K562 (cell line): ENCODE measurements at regions not wholly inside any gene's neighbourhood (a gene's known extent, or its start where the extent isn't known, plus 50 kb on each side); places are given as distances from the start of the nearest gene placed in this dataset.

ENCODE experiments used
- ATAC-seq: fragments of 200-7000 bp; cut with Tn5 transposase; 3 replicates; pipeline ENCODE4 v1.9.1; 2020; ENCODE audit warnings: moderate library complexity
- BruUV-seq: library from RNA; stranded (reverse); fragments of 400-500 nt; replicated peaks from 2 replicates; lab custom pipeline; 2021; lab: Mats Ljungman, UMichigan
- CTCF ChIA-PET: fragments of 300-600 bp; formaldehyde crosslinking; extraction: SDS; loops from one replicate; lab custom pipeline; 2021; ENCODE audit warnings: low intra/inter-chr PET ratio; lab: Yijun Ruan, JAX
- POLR2A ChIA-PET: fragments of 300-600, 350-650 bp; sonication (Branson Sonifier 250); formaldehyde crosslinking; extraction: SDS; loops from one replicate; lab custom pipeline; 2021; ENCODE audit warnings: antibody characterized with exemption, inconsistent platforms; lab: Yijun Ruan, JAX
- DNase-seq, 4 experiments: peaks; one replicate each; pipeline versions ENCODE4 v3.0.0 to v3.0.0-alpha.2; 2011 to 2018; ENCODE audit warnings: low spot score in 3 of 4, mixed read lengths in 3 of 4; ENCODE audit errors: extremely low read depth in 1 of 4
- FAIRE-seq: peaks from 2 replicates; lab custom pipeline; 2011; peaks lifted over from hg19 to GRCh38; lab: Jason Lieb, UNC
- H2AFZ ChIP-seq: 2 replicates; pipeline ENCODE4 v1.6.0; 2011; ENCODE audit warnings: low read depth, low read length, control low read depth, inconsistent platforms
- H3K27ac ChIP-seq: fragments of 200-600 bp; 3 replicates; pipeline ENCODE4 v1.8.0; 2011; ENCODE audit warnings: low read depth, mild to moderate bottlenecking, control low read depth, inconsistent platforms, low read length, moderate library complexity, mixed read lengths; ENCODE audit errors: extremely low read depth
- H3K27me3 ChIP-seq, 2 experiments: fragments of 300-600 bp in 1 of 2; 2 replicates in 1 of 2; 3 replicates in 1 of 2; pipeline versions ENCODE4 v1.6.0 to v1.8.0; 2011; ENCODE audit warnings: inconsistent platforms in 2 of 2, low read length in 2 of 2, mild to moderate bottlenecking in 1 of 2, mixed read lengths in 1 of 2, moderate library complexity in 1 of 2; ENCODE audit not compliant: control insufficient read depth in 2 of 2, insufficient read depth in 2 of 2
- H3K36me3 ChIP-seq: fragments of 300-600 bp; 3 replicates; pipeline ENCODE4 v1.8.0; 2011; ENCODE audit warnings: mild to moderate bottlenecking, low read length, inconsistent platforms; ENCODE audit not compliant: control insufficient read depth, insufficient read depth
- H3K4me1 ChIP-seq, 2 experiments: fragments of 200-600 bp in 1 of 2; replicated peaks in 1 of 2; 2 replicates in 1 of 2; 3 replicates in 1 of 2; pipeline versions ENCODE4 v1.5.1 to v1.8.0; 2011; ENCODE audit warnings: inconsistent platforms in 2 of 2, low read length in 2 of 2, mild to moderate bottlenecking in 1 of 2, mixed read lengths in 1 of 2, moderate library complexity in 1 of 2; ENCODE audit not compliant: control insufficient read depth in 2 of 2, insufficient read depth in 2 of 2
- H3K4me2 ChIP-seq: 2 replicates; pipeline ENCODE4 v1.6.1; 2011; ENCODE audit warnings: low read length, control low read depth, inconsistent platforms, mixed read lengths; ENCODE audit not compliant: insufficient read depth
- H3K4me3 ChIP-seq: fragments of 200-600 bp; sonication (generic), shearing (Covaris generic); 2 replicates; pipeline ENCODE4 v1.5.1; 2016; ENCODE audit warnings: control low read depth, inconsistent platforms
- H3K79me2 ChIP-seq: fragments of 200-600 bp; 3 replicates; pipeline ENCODE4 v1.8.0; 2011; ENCODE audit warnings: low read length, inconsistent platforms; ENCODE audit not compliant: control insufficient read depth, insufficient read depth
- H3K9ac ChIP-seq, 2 experiments: 2 replicates each; pipeline versions ENCODE4 v1.6.0 to v1.6.1; 2011; ENCODE audit warnings: low read depth in 2 of 2, low read length in 2 of 2, control low read depth in 1 of 2, inconsistent platforms in 1 of 2, mild to moderate bottlenecking in 1 of 2, mixed read lengths in 1 of 2; ENCODE audit not compliant: insufficient read depth in 1 of 2
- H3K9me1 ChIP-seq: one replicate; pipeline ENCODE4 v1.6.0; 2011; ENCODE audit warnings: inconsistent platforms, mild to moderate bottlenecking, low read length, moderate library complexity; ENCODE audit not compliant: control insufficient read depth, insufficient read depth
- H3K9me3 ChIP-seq: replicated peaks from 2 replicates; pipeline ENCODE4 v1.5.1; 2011; ENCODE audit warnings: low read depth, low read length, inconsistent platforms; ENCODE audit not compliant: control insufficient read depth, insufficient read depth
- H4K20me1 ChIP-seq: replicated peaks from 2 replicates; pipeline ENCODE4 v1.6.1; 2011; ENCODE audit warnings: low read length, inconsistent platforms, mixed read lengths; ENCODE audit not compliant: control insufficient read depth, insufficient read depth
- BRF2 ChIP-seq: IDR thresholded peaks from 3 replicates; pipeline ENCODE4 v1.6.1; 2011; ENCODE audit warnings: borderline replicate concordance, mild to moderate bottlenecking; ENCODE audit not compliant: insufficient read length, insufficient read depth
- CHCHD3 ChIP-seq: fragments of 250-450 bp; sonication (Bioruptor Pico); IDR thresholded peaks from 2 replicates; pipeline ENCODE4 v2.1.2; 2022; ENCODE audit warnings: mild to moderate bottlenecking
- EGR1 ChIP-seq: fragments of 450-650 bp; conservative IDR thresholded peaks from 2 replicates; pipeline ENCODE4 v1.6.1; 2017; ENCODE audit warnings: mild to moderate bottlenecking
- FOXA1 ChIP-seq: fragments of 450-650 bp; IDR thresholded peaks from 2 replicates; pipeline ENCODE4 v1.6.1; 2016; ENCODE audit warnings: mild to moderate bottlenecking, borderline replicate concordance
- FOXJ3 ChIP-seq: sonication (generic); formaldehyde crosslinking; IDR thresholded peaks from 2 replicates; pipeline ENCODE4 v1.4.0; 2020; ENCODE audit warnings: mild to moderate bottlenecking, missing genetic modification reagents
- GMEB1 ChIP-seq: fragments of 250-450 bp; sonication (Bioruptor Pico); IDR thresholded peaks from 2 replicates; pipeline ENCODE4 v1.4.0; 2020; ENCODE audit warnings: mild to moderate bottlenecking
- HDAC1 ChIP-seq, 2 experiments: fragments of 450-650 bp; IDR thresholded peaks; 2 replicates each; pipeline ENCODE4 v1.6.1; 2016 to 2017; ENCODE audit warnings: inconsistent platforms in 1 of 2, mild to moderate bottlenecking in 1 of 2, moderate library complexity in 1 of 2
- L3MBTL2 ChIP-seq: fragments of 450-650 bp; IDR thresholded peaks from 2 replicates; pipeline ENCODE4 v1.6.1; 2016; ENCODE audit warnings: mild to moderate bottlenecking, moderate library complexity
- LARP7 ChIP-seq: fragments of 450-650 bp; IDR thresholded peaks from 2 replicates; pipeline ENCODE4 v1.6.1; 2016
- MTA1 ChIP-seq: fragments of 450-650 bp; IDR thresholded peaks from 2 replicates; pipeline ENCODE4 v1.6.1; 2017; ENCODE audit warnings: borderline replicate concordance
- PRDM10 ChIP-seq: fragments of 450-650 bp; IDR thresholded peaks from 2 replicates; pipeline ENCODE4 v1.6.1; 2018; ENCODE audit not compliant: partially characterized antibody
- PTRF ChIP-seq: fragments of 450-650 bp; IDR thresholded peaks from 2 replicates; pipeline ENCODE4 v1.6.1; 2016; ENCODE audit warnings: mild to moderate bottlenecking, missing genetic modification characterization, missing compliant biosample characterization
- SMARCE1 ChIP-seq: fragments of 450-650 bp; IDR thresholded peaks from 2 replicates; pipeline ENCODE4 v1.7.1; 2016; ENCODE audit warnings: mild to moderate bottlenecking
- SP1 ChIP-seq: sonication (generic); formaldehyde crosslinking; IDR thresholded peaks from 2 replicates; pipeline ENCODE4 v1.8.1; 2022; ENCODE audit warnings: mild to moderate bottlenecking, missing genetic modification reagents
- TCF7L2 ChIP-seq: fragments of 150-350 bp; IDR thresholded peaks from 2 replicates; pipeline ENCODE4 v1.6.1; 2016; ENCODE audit warnings: low read depth, mild to moderate bottlenecking, low read length, moderate library complexity
- TFAM ChIP-seq: fragments of 250-450 bp; sonication (Bioruptor Pico); conservative IDR thresholded peaks from 2 replicates; pipeline ENCODE4 v1.5.0; 2021; ENCODE audit warnings: mild to moderate bottlenecking, moderate library complexity
- ZC3H4 ChIP-seq: sonication (generic); formaldehyde crosslinking; IDR thresholded peaks from 2 replicates; pipeline ENCODE4 v1.9.0; 2021; ENCODE audit warnings: missing genetic modification reagents, borderline replicate concordance
- ZC3H8 ChIP-seq: fragments of 450-650 bp; IDR thresholded peaks from 2 replicates; pipeline ENCODE4 v1.6.1; 2017
- ZNF75A ChIP-seq: fragments of 450-650 bp; formaldehyde crosslinking; IDR thresholded peaks from 2 replicates; pipeline ENCODE4 v1.4.0; 2020; ENCODE audit warnings: mild to moderate bottlenecking
- ZSCAN29 ChIP-seq: fragments of 450-650 bp; IDR thresholded peaks from 2 replicates; pipeline ENCODE4 v1.6.1; 2017
- in situ Hi-C: fragments of 300-500 bp; cut with MboI; formaldehyde crosslinking; loops from 4 replicates; pipeline ENCODE4 v1.15.0; 2018; ENCODE audit warnings: inconsistent platforms, mixed read lengths
- intact Hi-C: fragments of 100-400 bp; cut with micrococcal nuclease; formaldehyde crosslinking; loops from 2 replicates; pipeline ENCODE4 v1.14.2; 2022

GRCh38 chr6:9161731-9162130 lies 726.4 kb upstream of the SLC35B3 start:
- no peak for FAIRE-seq
- intact Hi-C loops (no loop called here), in situ Hi-C loops (no loop called here)
- H3K4me1 ChIP-seq = no peaks in the 10 kb centered on the region
- H2AFZ ChIP-seq = no peak overlapping the region
- no peak overlapping the region for H3K4me2 ChIP-seq
- H3K27ac ChIP-seq = no peak overlapping the region
- no peak overlapping the region for H3K9ac ChIP-seq
- no peaks in the 10 kb centered on the region for H4K20me1 ChIP-seq
- no peak for TF ChIP-seq ZC3H8
- no peak for TF ChIP-seq ZC3H4 (CRISPR knock-in tag)
- TF ChIP-seq PTRF = no peak
- TF ChIP-seq SP1 (CRISPR knock-in tag) = no peak
- no peak for TF ChIP-seq CHCHD3 (CRISPR knock-in tag)
- TF ChIP-seq ZSCAN29 = no peak
- TF ChIP-seq TCF7L2 = no peak
- TF ChIP-seq HDAC1 (IDR thresholded peaks at IDR 0.05) = no peak
- TF ChIP-seq LARP7 = no peak
- no peak for TF ChIP-seq MTA1
- TF ChIP-seq TFAM (CRISPR knock-in tag) = no peak
- no peak for TF ChIP-seq EGR1
- no peak for TF ChIP-seq SMARCE1
- no peak for TF ChIP-seq L3MBTL2
- TF ChIP-seq PRDM10 = no peak
- TF ChIP-seq BRF2 = no peak
- no peak for TF ChIP-seq FOXJ3
- no peak for TF ChIP-seq GMEB1 (CRISPR knock-in tag)
- no peak for TF ChIP-seq FOXA1
- TF ChIP-seq ZNF75A (CRISPR knock-in tag) = no peak
- no peaks in the 10 kb centered on the region for H3K9me1 ChIP-seq
- no peak for DNase-seq
- ATAC-seq = no peak
- H3K4me3 ChIP-seq = no peak overlapping the region
- CTCF ChIA-PET = no interaction called here
- BruUV-seq = no TSS peak
- POLR2A ChIA-PET = interaction anchor here (0.6 kb wide), 1 partner anchor 331 kb away, joined by 3 read pairs; no protein-coding TSS in a partner anchor
- H3K36me3 ChIP-seq = no peaks in the 10 kb centered on the region
- no peaks in the 10 kb centered on the region for H3K9me3 ChIP-seq
- no peaks in the 10 kb centered on the region for H3K27me3 ChIP-seq
- H3K79me2 ChIP-seq = no peaks in the 10 kb centered on the region
